ENCODE measurements at regions not wholly inside any gene's neighbourhood (a gene's known extent, or its start where the extent isn't known, plus 50 kb on each side); places are given as distances from the start of the nearest gene placed in this dataset.
"Not testable (repeated sequence)": the region's sequence is repeated elsewhere in the genome, so short reads cannot be mapped to it uniquely, and the experiment has no call there.

DNA sequence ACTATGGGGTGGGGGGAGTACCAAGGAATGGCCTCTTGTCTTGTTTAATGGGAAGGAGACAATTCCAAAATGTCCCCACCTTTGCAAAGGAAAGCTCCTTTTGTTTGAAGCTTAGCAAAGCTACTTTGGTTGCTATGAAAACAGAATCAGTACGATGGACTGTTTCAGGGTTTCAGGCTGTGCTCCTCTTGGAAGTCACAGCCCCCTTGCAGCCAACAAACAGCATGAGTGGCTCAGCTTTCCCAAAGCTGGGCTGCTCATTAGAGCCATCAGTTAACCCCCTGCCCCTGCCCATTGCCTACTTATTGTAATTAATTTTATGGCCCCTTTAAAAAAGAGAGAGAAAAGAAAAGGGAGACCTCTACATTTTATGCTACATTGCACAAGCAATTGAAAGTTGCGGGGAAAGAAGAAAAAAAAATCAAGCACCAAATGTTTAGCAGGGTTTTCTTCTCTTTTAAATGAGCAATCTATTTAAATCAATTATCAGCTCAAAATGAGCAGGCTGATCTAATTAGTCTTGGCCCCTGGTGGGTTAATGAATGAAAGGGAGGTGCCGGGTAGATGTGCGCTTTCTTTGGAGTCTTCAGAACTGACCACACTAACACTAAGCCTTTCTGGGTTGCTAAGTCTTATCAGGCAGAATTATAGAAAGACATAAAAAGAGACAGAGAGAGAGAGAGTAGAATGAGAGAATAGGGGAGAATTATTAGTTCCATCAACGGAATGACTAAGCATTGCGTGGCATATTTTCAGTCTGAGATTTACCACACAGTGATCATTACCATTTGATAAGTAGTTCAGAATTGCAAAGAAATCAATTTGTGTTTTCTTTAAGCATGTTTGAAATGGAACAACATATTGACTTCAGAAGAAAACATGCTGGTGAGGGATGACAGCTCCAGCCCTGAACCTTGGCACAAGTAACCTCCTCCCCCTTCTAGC lies 284.9 kb downstream of the INSIG2 start:
- DNase-seq = no peak

GRCh38 chr2:118371515-118371914 lies 283.2 kb downstream of the INSIG2 start:
- no peak for DNase-seq

DNA sequence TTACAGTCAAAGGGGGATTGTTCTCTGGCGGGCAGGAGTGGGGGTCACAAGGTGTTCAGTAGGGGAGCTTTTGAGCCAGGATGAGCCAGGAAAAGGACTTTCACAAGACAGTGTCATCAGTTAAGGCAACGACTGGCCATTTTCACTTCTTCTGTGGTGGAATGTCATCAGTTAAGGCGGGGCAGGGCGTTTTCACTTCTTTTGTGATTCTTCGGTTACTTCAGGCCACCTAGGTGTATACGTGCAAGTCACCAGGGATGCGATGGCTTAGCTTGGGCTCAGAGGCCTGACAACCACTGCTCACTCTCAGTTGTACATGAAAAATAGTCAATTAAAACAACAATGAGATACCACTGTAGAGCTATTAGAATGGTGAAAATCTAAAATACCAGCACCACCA lies 281.2 kb downstream of the INSIG2 start:
- not testable (repeated sequence) for DNase-seq

DNA sequence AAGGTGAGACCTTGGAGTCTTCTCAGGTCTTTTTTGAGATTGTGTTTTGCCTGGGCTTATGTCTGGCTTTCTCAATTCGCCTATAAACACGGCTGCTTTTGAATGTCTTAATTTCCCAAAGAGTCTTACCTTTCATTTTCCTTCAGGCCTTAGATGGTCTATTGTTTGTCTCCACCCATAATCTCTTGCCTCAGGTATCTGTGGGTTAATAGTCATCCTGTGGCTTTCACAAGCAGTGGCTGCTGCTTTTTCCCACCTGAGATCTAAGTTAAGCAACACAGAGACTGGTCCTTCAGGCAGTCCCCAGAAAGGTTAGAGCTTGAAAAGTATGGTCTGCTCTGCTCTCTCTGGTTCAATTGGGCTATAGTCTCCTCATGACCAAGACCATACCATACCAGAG lies 275.3 kb downstream of the INSIG2 start:
- no peak for DNase-seq

GRCh38 chr2:118356051-118356450 lies 267.8 kb downstream of the INSIG2 start:
- DNase-seq = no peak

- no peak for DNase-seq
These were observed 263.5 kb downstream of the INSIG2 start for GRCh38 chr2:118351796-118352195.

GRCh38 chr2:118350621-118351020 lies 262.4 kb downstream of the INSIG2 start:
- DNase-seq = no peak

- DNase-seq = no peak
These were observed 261.1 kb downstream of the INSIG2 start for GRCh38 chr2:118349365-118349764.

DNA sequence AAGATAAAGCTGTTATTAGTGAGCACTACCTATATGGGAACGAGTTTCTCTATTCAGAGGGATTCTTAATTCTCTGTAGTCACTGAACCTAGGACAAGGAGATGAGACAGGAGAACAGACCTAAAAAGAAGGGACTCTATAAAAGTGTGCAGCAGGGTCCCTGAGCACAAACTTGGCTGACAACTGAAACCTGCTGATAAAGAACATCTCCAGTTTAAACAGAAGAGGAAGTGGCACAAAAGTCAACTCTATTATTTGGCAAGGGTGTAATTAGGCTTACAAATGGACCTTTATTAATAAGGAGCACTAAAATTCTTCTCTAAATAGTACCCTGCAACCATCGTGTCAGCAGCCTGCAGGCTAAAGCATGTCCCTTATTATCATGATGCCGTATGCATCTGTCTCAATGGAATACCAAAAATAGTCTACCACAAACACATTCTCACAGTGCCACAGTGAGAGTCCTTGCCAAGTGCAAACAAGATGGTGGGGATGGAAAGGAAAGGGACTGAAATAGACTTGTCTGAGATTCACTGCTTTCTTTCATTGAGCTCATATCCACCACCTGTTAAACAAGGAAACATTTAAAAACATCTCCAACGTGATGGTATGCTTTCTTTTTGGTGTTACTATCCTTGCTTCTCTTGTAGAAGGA lies 260.2 kb downstream of the INSIG2 start:
- DNase-seq = no peak

DNA sequence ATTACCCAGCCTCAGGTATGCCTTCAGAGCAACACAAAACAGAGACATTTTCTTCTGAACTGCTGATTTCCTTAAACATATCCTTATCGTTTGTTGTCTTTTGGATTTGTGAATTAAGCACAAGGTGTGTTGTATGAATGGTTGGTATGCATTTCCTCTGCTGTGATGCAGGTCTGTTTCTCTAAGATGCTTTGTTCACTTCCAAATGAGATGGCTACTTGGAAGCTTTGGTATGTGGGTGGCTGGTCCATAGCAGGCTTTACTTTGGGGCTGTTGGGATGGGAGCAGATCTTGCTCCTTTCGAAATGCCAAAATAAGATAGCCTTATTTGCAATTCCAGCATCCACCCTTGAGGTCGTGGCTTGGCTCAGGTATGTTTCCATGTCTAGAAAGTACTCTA lies 257.2 kb downstream of the INSIG2 start:
- DNase-seq = no peak

DNA sequence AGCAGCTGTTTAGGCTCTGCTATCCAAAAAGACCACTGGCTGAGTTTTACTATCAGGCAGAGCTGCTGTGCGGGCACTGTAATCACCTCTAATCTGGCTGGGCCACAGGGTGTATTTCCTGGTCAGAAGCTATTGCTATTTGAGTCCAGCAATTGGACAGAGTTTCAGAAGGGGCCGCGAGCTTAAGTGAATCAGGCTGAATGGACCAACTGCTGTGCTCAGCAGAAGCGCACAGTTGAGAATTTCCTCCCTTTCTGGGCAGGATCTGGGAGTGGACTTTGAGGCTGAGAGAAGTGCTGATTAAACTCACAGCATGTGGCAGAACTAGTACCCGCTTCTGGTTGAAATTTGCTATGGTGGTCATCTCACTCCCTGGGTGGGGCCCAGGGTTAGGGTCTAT lies 251.8 kb downstream of the INSIG2 start:
- DNase-seq = no peak

GRCh38 chr2:118339386-118339785 lies 251.1 kb downstream of the INSIG2 start:
- no peak for DNase-seq

DNA sequence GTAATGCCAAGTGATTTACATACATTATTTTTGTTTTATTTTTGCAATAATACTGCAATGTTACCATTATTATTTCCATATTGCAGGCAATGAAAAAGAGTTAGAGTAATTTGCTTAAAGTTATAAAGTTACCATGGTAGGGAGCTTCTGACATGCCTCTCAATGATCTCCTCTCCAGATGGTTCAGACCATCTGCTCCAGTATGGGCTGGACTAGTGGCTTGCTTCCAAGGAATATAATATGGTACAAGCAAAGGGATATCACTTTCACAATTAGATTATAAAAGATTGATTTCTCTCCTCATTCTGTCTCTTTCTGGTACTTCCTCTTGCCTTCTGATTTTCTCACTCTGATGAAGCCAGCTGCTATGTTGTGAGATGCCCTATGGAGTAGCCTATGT lies 245.4 kb downstream of the INSIG2 start:
- no peak for DNase-seq

- no peak for DNase-seq
These were observed 237.2 kb downstream of the INSIG2 start for GRCh38 chr2:118325321-118325955.

GRCh38 chr2:118322406-118322805 lies 234.1 kb downstream of the INSIG2 start:
- DNase-seq = no peak

DNA sequence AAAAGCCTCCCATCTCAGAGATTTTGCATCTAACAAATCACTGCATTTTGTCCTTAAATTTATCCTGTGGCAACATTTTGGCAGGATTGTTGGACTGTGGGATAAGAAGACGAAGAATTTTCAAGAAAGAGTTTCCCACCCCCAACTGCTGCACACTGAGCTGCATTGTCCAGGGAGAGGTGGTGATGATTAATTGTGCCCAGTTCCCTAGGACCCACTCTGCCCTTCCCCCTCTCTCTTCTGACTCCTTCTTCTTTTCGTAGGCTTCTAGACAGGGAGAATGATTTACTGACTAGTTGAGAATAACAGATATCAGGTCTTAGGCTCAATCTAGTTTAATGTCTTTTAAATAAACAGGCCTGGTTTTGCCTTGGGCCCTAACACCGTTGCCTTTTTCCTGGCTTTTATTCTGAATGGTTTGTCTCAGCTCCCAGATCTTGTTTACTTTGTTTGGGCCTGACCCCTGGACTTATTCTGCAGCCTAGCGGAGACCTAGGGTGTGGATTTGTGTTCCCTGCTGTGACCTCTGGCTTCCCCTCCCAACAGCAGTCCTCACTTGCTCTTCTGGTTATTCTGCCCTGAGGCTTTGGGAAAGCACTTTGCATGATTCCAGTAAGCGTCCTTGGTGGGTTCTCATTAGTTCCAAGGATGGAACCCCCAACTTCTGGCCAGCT lies 233.3 kb downstream of the INSIG2 start:
- no peak for DNase-seq

- DNase-seq = no peak
These were observed 232.4 kb downstream of the INSIG2 start for GRCh38 chr2:118320658-118321057.

DNA sequence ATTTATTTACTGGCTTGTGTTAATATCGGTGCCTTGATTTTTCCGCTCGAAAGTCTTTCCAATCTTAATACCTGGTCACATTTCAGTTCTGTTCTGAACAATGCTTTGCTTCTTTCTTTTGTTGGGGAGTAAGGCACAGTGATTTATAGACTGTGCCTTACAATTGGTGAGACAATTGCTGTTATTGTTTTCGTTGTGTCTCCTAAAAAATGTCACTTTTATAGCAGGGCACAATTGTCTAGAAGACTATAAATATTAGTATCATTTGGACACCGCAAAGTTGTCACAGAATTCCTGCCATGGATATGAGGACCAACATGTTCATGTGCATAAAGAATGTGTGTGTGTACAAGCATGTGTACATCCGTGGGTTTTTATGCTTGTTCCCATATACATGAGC lies 231.9 kb downstream of the INSIG2 start:
- no peak for DNase-seq

GRCh38 chr2:118319271-118319684 lies 231.0 kb downstream of the INSIG2 start:
- DNase-seq = no peak

DNA sequence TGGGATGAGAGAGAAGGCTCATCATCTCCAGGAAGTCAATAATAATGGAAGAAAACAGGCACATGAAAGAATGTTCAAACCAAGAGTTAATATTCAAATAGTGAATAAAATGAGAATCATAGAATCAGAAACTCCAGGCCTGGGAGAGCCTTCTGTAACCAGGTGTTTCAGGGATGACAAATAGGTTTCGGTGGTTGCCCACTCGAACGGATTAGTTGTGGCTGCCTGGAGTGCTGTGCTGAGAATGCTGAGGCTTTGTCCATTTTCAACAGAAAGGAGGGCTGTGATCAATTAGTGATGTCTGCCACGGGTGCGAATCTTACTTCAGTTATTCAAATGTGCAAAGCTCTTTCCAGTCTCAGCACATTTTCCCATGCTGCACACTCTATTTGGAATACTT lies 227.3 kb downstream of the INSIG2 start:
- no peak for DNase-seq

DNA sequence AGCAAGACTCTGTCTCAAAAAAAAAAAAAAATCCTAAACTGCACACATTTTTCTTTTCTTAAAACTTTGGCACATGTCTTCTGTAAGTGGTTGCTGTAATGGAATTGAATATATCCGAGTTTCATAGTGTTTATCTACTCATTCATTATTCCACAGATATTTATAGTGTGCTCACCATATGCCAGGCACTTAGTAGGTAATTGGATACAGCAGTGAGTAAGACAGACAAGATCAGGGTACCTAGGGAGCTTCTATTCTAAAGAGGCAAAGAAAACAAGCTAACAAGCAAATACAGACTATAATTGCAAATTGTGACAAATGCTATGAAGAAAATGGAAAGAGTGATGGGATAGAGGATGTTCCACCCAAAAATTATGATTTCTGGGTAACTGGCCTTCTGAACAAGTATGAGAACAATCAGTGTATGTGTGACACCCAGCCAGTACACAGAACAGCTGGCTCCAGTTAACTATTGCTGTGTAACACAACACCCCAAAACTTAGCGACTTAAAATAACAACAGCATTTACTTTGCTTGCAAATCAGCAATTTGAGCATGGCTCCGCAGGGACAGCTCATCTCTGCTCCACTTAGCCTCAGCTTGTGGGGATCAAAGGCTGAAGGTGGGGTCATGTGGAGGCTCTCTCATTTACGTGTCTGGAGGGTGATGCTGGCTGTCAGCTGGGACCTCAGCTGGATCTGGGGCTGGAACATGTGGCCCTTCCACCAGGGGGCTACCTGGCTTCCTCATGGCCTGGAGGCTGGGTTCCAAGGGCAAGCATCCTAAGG lies 224.9 kb downstream of the INSIG2 start:
- DNase-seq = no peak

GRCh38 chr2:118310681-118311429 lies 222.6 kb downstream of the INSIG2 start:
- no peak for DNase-seq
